Tibial artery (tissue), 4 donors: ENCODE measurements at regions not wholly inside any gene's neighbourhood (a gene's known extent, or its start where the extent isn't known, plus 50 kb on each side); places are given as distances from the start of the nearest gene placed in this dataset.

Experiments used
- DNase-seq, 2 donors: peaks; one replicate each; pipeline ENCODE4 v3.0.0-alpha.2; 2019
- H3K27ac ChIP-seq, 2 donors: fragments of 200-600 bp; sonication (generic) in 1 of 2; 1 replicate in 1 of 2; 2 replicates in 1 of 2; pipeline ENCODE4 v1.5.1; 2018 to 2019; ENCODE audit warnings: mild to moderate bottlenecking in 1 of 2
- H3K27me3 ChIP-seq, 2 donors: fragments of 200-600 bp; sonication (generic) in 1 of 2; one replicate each; pipeline versions ENCODE4 v1.5.1 to v1.6.0; 2016 to 2019
- H3K36me3 ChIP-seq, 3 donors: fragments of 200-600 bp; sonication (generic) in 2 of 3; one replicate each; pipeline ENCODE4 v1.5.1; 2016 to 2019; ENCODE audit warnings: mild to moderate bottlenecking in 2 of 3
- H3K4me1 ChIP-seq, 4 donors: fragments of 200-600 bp; sonication (generic) in 2 of 4; 1 replicate in 3 of 4; 2 replicates in 1 of 4; pipeline ENCODE4 v1.5.1; 2016 to 2019
- H3K4me3 ChIP-seq, 2 donors: fragments of 200-600 bp; sonication (generic) in 1 of 2; 1 replicate in 1 of 2; 2 replicates in 1 of 2; pipeline ENCODE4 v1.5.1; 2018 to 2019; ENCODE audit warnings: mild to moderate bottlenecking in 2 of 2
- H3K9me3 ChIP-seq, 3 donors: fragments of 200-600 bp; sonication (generic) in 1 of 3; one replicate each; pipeline ENCODE4 v1.5.1; 2016 to 2019
- CTCF ChIP-seq, 2 experiments: fragments of 200-600 bp in 1 of 2; fragments of 450-650 bp in 1 of 2; IDR thresholded peaks; one replicate each; pipeline ENCODE4 v1.5.1; 2017 to 2019; ENCODE audit warnings: antibody characterized with exemption in 2 of 2, mild to moderate bottlenecking in 1 of 2, moderate library complexity in 1 of 2
- intact Hi-C: fragments of 100-400 bp; cut with DNase I; formaldehyde crosslinking; loops from one replicate; pipeline ENCODE4 v1.15.0; 2023; ENCODE audit warnings: low total_unique reads

GRCh38 chr20:43844778-43845614 is 69.7 kb upstream of the TOX2 start:
- no peaks in the 10 kb centered on the region for H3K36me3 ChIP-seq
- peak in 1 of 2 donors; percentile 36 for DNase-seq
- no peak overlapping the region for H3K4me3 ChIP-seq
- TF ChIP-seq CTCF (IDR thresholded peaks at IDR 0.05): peak in 1 of 2 experiments; percentile 6
- no peaks in the 10 kb centered on the region for H3K4me1 ChIP-seq
- H3K27me3 ChIP-seq: no peaks in the 10 kb centered on the region
- no peak overlapping the region for H3K27ac ChIP-seq
- intact Hi-C loops: no loop called here
- no peaks in the 10 kb centered on the region for H3K9me3 ChIP-seq

- Histone ChIP-seq H3K27me3 (no peaks in the 10 kb centered on the region), H3K36me3 (no peaks in the 10 kb centered on the region), H3K4me3 (no peak overlapping the region), H3K27ac (no peak overlapping the region), H3K4me1 (no peaks in the 10 kb centered on the region), H3K9me3 (no peaks in the 10 kb centered on the region)
- no peak for TF ChIP-seq CTCF (IDR thresholded peaks at IDR 0.05)
- DNase-seq: no peak
- intact Hi-C loops: no loop called here
Observed at GRCh38 chr20:43843965-43844660, 70.5 kb upstream of the TOX2 start.

GRCh38 chr20:43843096-43843964 is 71.3 kb upstream of the TOX2 start:
- no peak for DNase-seq
- Histone ChIP-seq H3K4me1 (no peaks in the 10 kb centered on the region), H3K36me3 (no peaks in the 10 kb centered on the region), H3K27ac (no peak overlapping the region), H3K9me3 (no peaks in the 10 kb centered on the region), H3K27me3 (no peaks in the 10 kb centered on the region), H3K4me3 (no peak overlapping the region)
- TF ChIP-seq CTCF (IDR thresholded peaks at IDR 0.05): no peak
- intact Hi-C loops: no loop called here

- peaks cover 0 to 7% of the 10 kb centered on the region in 2 donors for H3K27me3 ChIP-seq
- H3K9me3 ChIP-seq: no peaks in the 10 kb centered on the region
- H3K4me3 ChIP-seq: no peak overlapping the region
- intact Hi-C loops: no loop called here
- no peaks in the 10 kb centered on the region for H3K4me1 ChIP-seq
- DNase-seq: no peak
- no peak for TF ChIP-seq CTCF (IDR thresholded peaks at IDR 0.05)
- H3K36me3 ChIP-seq: no peaks in the 10 kb centered on the region
- no peak overlapping the region for H3K27ac ChIP-seq
Observed at GRCh38 chr20:43842126-43843020, 72.3 kb upstream of the TOX2 start.
